ENCODE measurements at regions not wholly inside any gene's neighbourhood (a gene's known extent, or its start where the extent isn't known, plus 50 kb on each side); places are given as distances from the start of the nearest gene placed in this dataset.

DNA sequence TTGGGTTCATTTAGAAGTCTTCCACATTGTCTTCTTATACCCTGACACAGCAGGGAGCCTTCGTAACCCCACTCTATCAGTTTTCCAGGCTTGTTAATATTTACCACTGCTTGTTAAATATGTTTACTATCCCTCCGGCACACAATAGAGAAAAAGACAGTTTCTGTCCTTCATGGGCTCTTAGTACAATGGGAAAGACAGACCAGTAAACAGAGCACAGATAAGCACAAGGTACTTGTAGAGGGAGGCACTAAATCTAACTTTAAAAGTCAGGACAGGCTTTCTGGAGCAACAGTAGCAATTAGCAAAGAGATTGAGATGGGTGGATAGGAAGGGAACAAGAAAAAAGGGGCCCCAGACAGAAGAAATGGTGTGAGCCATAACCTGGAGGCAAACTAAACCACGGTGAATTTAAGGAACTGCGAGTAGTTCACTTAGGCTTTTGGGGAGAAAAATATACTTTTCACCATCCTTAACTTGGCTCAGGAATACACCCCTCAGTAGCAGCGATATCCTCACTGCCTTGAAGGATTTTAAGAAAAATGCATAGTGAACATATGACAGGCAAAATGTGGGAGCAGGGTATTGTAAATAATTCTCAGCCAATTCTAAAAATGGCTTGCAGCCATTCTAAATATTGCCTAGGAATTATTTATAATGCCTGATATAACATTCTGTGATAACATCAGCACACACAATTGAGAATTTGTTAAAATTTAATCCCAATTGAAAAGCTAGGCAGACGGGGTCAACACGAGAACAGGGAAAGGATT lies 383.7 kb downstream of the CDH2 start:
- Histone ChIP-seq H3K27me3 (ENCODE audit: control insufficient read depth in 2 of 2, insufficient read depth in 2 of 2, low read length in 2 of 2) (no peaks in the 10 kb centered on the region), H3K9me3 (replicated peaks in 1 of 2; ENCODE audit: control insufficient read depth in 1 of 2, insufficient read depth in 1 of 2, low read length in 2 of 2) (no peaks in the 10 kb centered on the region), H4K20me1 (ENCODE audit: insufficient read depth, low read length) (no peaks in the 10 kb centered on the region), H3K4me1 (ENCODE audit: control insufficient read depth in 1 of 2, insufficient read depth in 2 of 2, low read length in 2 of 2) (no peaks in the 10 kb centered on the region), H3K36me3 (replicated peaks in 1 of 2; ENCODE audit: control insufficient read depth in 1 of 2, insufficient read depth in 2 of 2, low read length in 2 of 2) (no peaks in the 10 kb centered on the region), H3K4me2 (replicated peaks; ENCODE audit: extremely low read depth, low read length, poor library complexity, severe bottlenecking) (no peak overlapping the region), H3K9ac (ENCODE audit: insufficient read depth, low read length, poor library complexity, severe bottlenecking) (no peak overlapping the region), H3K79me2 (ENCODE audit: insufficient read depth, low read length) (no peaks in the 10 kb centered on the region), H2AFZ (ENCODE audit: insufficient read depth, low read depth, low read length, poor library complexity, severe bottlenecking) (no peak overlapping the region), H3K4me3 (replicated peaks in 1 of 3; ENCODE audit: low read depth in 2 of 3, low read length in 3 of 3) (no peak overlapping the region), H3K27ac (ENCODE audit: low read depth in 1 of 2, low read length in 2 of 2) (no peak overlapping the region)
- Mint-ChIP-seq H3K4me1 (no peaks in the 10 kb centered on the region), H3K36me3 (no peaks in the 10 kb centered on the region), H3K4me3 (no peak overlapping the region), H3K9me3 (peaks cover 0 to 2% (median 0%) of the 10 kb centered on the region in 7 donors), H3K27me3 (ENCODE audit: low read depth in 3 of 3) (no peaks in the 10 kb centered on the region), H3K27ac (no peak overlapping the region)
- no CpG with 5 or more reads among the region's 7 CpGs for WGBS (ENCODE audit: insufficient coverage)
- intact Hi-C loops (cut with micrococcal nuclease): no loop called here
- TF ChIP-seq, protein P1, sequence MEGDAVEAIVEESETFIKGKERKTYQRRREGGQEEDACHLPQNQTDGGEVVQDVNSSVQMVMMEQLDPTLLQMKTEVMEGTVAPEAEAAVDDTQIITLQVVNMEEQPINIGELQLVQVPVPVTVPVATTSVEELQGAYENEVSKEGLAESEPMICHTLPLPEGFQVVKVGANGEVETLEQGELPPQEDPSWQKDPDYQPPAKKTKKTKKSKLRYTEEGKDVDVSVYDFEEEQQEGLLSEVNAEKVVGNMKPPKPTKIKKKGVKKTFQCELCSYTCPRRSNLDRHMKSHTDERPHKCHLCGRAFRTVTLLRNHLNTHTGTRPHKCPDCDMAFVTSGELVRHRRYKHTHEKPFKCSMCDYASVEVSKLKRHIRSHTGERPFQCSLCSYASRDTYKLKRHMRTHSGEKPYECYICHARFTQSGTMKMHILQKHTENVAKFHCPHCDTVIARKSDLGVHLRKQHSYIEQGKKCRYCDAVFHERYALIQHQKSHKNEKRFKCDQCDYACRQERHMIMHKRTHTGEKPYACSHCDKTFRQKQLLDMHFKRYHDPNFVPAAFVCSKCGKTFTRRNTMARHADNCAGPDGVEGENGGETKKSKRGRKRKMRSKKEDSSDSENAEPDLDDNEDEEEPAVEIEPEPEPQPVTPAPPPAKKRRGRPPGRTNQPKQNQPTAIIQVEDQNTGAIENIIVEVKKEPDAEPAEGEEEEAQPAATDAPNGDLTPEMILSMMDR (IDR thresholded peaks at IDR 0.05): no peak
- no peak for DNase-seq

DNA sequence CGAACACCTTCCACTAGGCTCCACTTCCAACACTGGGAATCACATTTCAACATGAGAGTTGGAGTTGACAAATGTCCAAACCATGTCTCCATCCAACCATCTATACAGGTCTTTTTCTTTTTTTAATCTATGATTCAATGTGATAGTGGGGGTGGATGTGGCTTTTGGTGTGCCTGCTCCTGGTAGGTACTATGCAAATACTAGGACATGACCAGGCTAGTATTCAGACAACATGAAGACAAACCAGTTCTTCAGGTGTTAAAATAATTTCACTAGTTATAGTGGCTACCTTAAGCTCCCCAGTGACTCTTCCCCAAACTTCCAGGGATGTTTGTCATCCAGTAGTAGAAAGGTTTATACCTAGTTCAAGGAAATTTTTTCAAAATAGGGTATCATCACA lies 387.5 kb downstream of the CDH2 start:
- Mint-ChIP-seq H3K4me1 (no peaks in the 10 kb centered on the region), H3K9me3 (peaks cover 0 to 6% (median 3%) of the 10 kb centered on the region in 7 donors), H3K4me3 (no peak overlapping the region), H3K27me3 (ENCODE audit: low read depth in 3 of 3) (no peaks in the 10 kb centered on the region), H3K36me3 (no peaks in the 10 kb centered on the region), H3K27ac (no peak overlapping the region)
- Histone ChIP-seq H3K9ac (ENCODE audit: insufficient read depth, low read length, poor library complexity, severe bottlenecking) (no peak overlapping the region), H3K79me2 (ENCODE audit: insufficient read depth, low read length) (no peaks in the 10 kb centered on the region), H3K27ac (ENCODE audit: low read depth in 1 of 2, low read length in 2 of 2) (no peak overlapping the region), H3K4me3 (replicated peaks in 1 of 3; ENCODE audit: low read depth in 2 of 3, low read length in 3 of 3) (no peak overlapping the region), H3K9me3 (replicated peaks in 1 of 2; ENCODE audit: control insufficient read depth in 1 of 2, insufficient read depth in 1 of 2, low read length in 2 of 2) (peaks cover 0 to 3% of the 10 kb centered on the region in 2 donors), H4K20me1 (ENCODE audit: insufficient read depth, low read length) (no peaks in the 10 kb centered on the region), H3K27me3 (ENCODE audit: control insufficient read depth in 2 of 2, insufficient read depth in 2 of 2, low read length in 2 of 2) (no peaks in the 10 kb centered on the region), H3K4me2 (replicated peaks; ENCODE audit: extremely low read depth, low read length, poor library complexity, severe bottlenecking) (no peak overlapping the region), H3K36me3 (replicated peaks in 1 of 2; ENCODE audit: control insufficient read depth in 1 of 2, insufficient read depth in 2 of 2, low read length in 2 of 2) (no peaks in the 10 kb centered on the region), H3K4me1 (ENCODE audit: control insufficient read depth in 1 of 2, insufficient read depth in 2 of 2, low read length in 2 of 2) (no peaks in the 10 kb centered on the region), H2AFZ (ENCODE audit: insufficient read depth, low read depth, low read length, poor library complexity, severe bottlenecking) (no peak overlapping the region)
- TF ChIP-seq, protein P1 (IDR thresholded peaks at IDR 0.05): no peak
- WGBS (ENCODE audit: insufficient coverage): no CpG with 5 or more reads among the region's 1 CpG
- DNase-seq: no peak
- intact Hi-C loops (cut with micrococcal nuclease): no loop called here
